SU-DHL-6 (cell line): ENCODE measurements at regions not wholly inside any gene's neighbourhood (a gene's known extent, or its start where the extent isn't known, plus 50 kb on each side); places are given as distances from the start of the nearest gene placed in this dataset.

ENCODE experiments used
- CTCF ChIP-seq: fragments of 200-600 bp; sonication (generic); IDR thresholded peaks from one replicate; pipeline ENCODE4 v1.5.1; 2017; ENCODE audit warnings: antibody characterized with exemption, mild to moderate bottlenecking, low read length, moderate library complexity; ENCODE audit not compliant: insufficient read depth, poor library complexity, severe bottlenecking
- EZH2phosphoT487 ChIP-seq: fragments of 200-600 bp; sonication (generic), shearing (Covaris generic); conservative IDR thresholded peaks from 2 replicates; pipeline ENCODE4 v1.6.1; 2018; ENCODE audit warnings: mild to moderate bottlenecking, antibody characterized with exemption, low read length, moderate library complexity, mixed read lengths

GRCh38 chr7:128167042-128167701 lies 73.9 kb upstream of the LEP start:
- no peak for TF ChIP-seq CTCF
- no peak for TF ChIP-seq EZH2phosphoT487
